HCT116 (cell line): ENCODE measurements at regions not wholly inside any gene's neighbourhood (a gene's known extent, or its start where the extent isn't known, plus 50 kb on each side); places are given as distances from the start of the nearest gene placed in this dataset.

Experiments used
- JUND ChIP-seq: IDR thresholded peaks from 2 replicates; pipeline ENCODE4 v1.6.1; 2012
- POLR2AphosphoS5 ChIP-seq: IDR thresholded peaks from 2 replicates; pipeline ENCODE4 v1.6.1; 2011; ENCODE audit warnings: mild to moderate bottlenecking, low read depth, low read length, moderate library complexity
- RAD21 ChIP-seq: IDR thresholded peaks from 2 replicates; pipeline ENCODE4 v1.6.1; 2012; ENCODE audit warnings: low read depth, mild to moderate bottlenecking
- TF ChIP-seq, protein P1 (sequence below): IDR thresholded peaks from 2 replicates; pipeline ENCODE4 v1.6.1; 2012
- TF ChIP-seq, protein P2 (sequence below), 3 experiments: fragments of 200-600 bp in 1 of 3; sonication (generic) in 1 of 3; IDR thresholded peaks in 2 of 3; conservative IDR thresholded peaks in 1 of 3; 2 replicates each; pipeline ENCODE4 v1.5.1; 2012 to 2017; ENCODE audit warnings: low read depth in 2 of 3, low read length in 2 of 3, antibody characterized with exemption in 1 of 3, borderline replicate concordance in 1 of 3, control low read depth in 1 of 3, mild to moderate bottlenecking in 1 of 3, mixed read lengths in 1 of 3, mixed run types in 1 of 3, moderate library complexity in 1 of 3; ENCODE audit not compliant: insufficient read depth in 1 of 3

- TF ChIP-seq, protein P1, sequence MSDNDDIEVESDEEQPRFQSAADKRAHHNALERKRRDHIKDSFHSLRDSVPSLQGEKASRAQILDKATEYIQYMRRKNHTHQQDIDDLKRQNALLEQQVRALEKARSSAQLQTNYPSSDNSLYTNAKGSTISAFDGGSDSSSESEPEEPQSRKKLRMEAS, result no peak
- TF ChIP-seq, protein P2, sequence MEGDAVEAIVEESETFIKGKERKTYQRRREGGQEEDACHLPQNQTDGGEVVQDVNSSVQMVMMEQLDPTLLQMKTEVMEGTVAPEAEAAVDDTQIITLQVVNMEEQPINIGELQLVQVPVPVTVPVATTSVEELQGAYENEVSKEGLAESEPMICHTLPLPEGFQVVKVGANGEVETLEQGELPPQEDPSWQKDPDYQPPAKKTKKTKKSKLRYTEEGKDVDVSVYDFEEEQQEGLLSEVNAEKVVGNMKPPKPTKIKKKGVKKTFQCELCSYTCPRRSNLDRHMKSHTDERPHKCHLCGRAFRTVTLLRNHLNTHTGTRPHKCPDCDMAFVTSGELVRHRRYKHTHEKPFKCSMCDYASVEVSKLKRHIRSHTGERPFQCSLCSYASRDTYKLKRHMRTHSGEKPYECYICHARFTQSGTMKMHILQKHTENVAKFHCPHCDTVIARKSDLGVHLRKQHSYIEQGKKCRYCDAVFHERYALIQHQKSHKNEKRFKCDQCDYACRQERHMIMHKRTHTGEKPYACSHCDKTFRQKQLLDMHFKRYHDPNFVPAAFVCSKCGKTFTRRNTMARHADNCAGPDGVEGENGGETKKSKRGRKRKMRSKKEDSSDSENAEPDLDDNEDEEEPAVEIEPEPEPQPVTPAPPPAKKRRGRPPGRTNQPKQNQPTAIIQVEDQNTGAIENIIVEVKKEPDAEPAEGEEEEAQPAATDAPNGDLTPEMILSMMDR (IDR thresholded peaks at IDR 0.05 in 2 of 3, conservative IDR thresholded peaks at IDR 0.05 in 1 of 3; ENCODE audit: borderline replicate concordance in 1 of 3, insufficient read depth in 1 of 3, low read depth in 2 of 3, low read length in 2 of 3), result no peak
- no peak for TF ChIP-seq RAD21
- TF ChIP-seq JUND, result no peak
- TF ChIP-seq POLR2AphosphoS5, result no peak
Observed at GRCh38 chr4:159021597-159022385, 81.1 kb upstream of the RAPGEF2 start.
